ENCODE measurements at regions not wholly inside any gene's neighbourhood (a gene's known extent, or its start where the extent isn't known, plus 50 kb on each side); places are given as distances from the start of the nearest gene placed in this dataset.

DNA sequence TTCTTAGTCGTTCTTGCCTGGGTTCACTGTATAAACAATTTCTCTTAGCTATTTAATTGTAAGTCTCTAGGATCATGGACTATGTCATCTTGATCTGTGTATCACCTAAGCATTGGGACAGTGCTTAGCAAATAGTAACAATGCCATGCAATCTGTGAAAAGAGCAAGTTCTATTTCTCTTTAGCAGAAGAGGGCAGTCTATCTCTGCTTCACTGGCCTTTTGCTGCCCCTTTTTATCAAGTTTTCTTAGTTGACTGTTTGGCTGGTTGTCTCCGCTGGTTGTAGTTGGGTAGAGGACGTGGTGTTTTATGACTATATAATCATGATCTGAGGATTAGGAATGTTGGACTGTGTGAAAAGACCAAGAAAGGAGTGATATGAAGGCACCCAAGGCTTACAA lies 315.0 kb downstream of the JRKL start:
- TF ChIP-seq CTCF (IDR thresholded peaks at IDR 0.05; ENCODE audit: low read depth, low read length) (no peak), POLR2A (IDR thresholded peaks at IDR 0.05; ENCODE audit: extremely low read depth, insufficient read length) (no peak)
- TF ChIP-seq, protein P1, sequence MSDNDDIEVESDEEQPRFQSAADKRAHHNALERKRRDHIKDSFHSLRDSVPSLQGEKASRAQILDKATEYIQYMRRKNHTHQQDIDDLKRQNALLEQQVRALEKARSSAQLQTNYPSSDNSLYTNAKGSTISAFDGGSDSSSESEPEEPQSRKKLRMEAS (IDR thresholded peaks at IDR 0.05; ENCODE audit: low read depth, low read length), result no peak

All from NB4 (cell line).